ENCODE measurements at regions not wholly inside any gene's neighbourhood (a gene's known extent, or its start where the extent isn't known, plus 50 kb on each side); places are given as distances from the start of the nearest gene placed in this dataset.

- no peak for DNase-seq (ENCODE audit: insufficient read length, low spot score)
Observed at GRCh38 chr2:5868931-5869330, 176.7 kb downstream of the SOX11 start.

DNA sequence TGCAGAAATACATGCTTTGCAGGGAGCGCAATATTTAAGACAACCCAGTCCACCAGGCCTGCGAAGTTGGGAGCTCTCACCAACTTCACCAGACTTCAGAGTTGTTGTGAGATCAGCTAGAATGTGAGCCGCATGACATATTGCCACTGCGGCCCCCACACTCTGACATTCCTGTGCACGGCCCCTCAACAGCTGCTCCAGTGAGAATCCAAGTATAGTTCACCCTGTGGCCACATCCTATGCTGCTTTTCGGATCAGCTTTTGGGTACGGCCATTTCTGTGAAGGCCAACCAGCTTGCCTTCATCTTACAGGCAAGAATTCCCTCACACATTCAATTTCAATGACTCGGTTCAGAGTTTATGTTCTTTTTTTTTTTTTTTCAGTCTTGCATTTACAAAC, 177.8 kb downstream of the SOX11 start:
- TF ChIP-seq POLR2A (IDR thresholded peaks at IDR 0.05; ENCODE audit: low read depth, low read length) = no peak
- DNase-seq (ENCODE audit: insufficient read length, low spot score) (no peak), FAIRE-seq (no peak)

More at GRCh38 chr2:5868931-5869330, 176.7 kb downstream of the SOX11 start:
- FAIRE-seq = no peak
- TF ChIP-seq POLR2A (IDR thresholded peaks at IDR 0.05; ENCODE audit: low read depth, low read length) = no peak

DNA sequence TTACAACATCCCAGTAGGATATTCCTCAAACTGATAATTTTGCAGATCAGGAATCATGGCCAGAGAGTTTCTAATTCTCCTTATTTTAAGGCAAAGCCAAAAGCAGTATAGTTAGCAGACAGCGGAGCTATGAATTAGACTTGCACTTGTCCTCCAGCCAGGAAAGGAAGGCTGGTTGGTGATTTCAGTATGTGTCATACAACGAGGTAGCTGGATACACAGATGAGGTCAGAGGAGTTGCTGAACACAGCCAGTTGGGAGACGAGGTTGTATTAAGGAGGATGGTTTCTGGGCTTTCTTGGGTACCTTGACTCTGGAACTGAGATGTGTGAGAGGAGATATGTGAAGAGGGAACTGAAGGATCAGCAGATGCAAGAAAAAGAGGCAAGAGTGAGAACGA, 185.2 kb downstream of the SOX11 start:
- FAIRE-seq (no peak), DNase-seq (ENCODE audit: insufficient read length, low spot score) (no peak)
- no peak for TF ChIP-seq POLR2A (IDR thresholded peaks at IDR 0.05; ENCODE audit: low read depth, low read length)

GRCh38 chr2:5885451-5886173, 193.4 kb downstream of the SOX11 start:
- DNase-seq (ENCODE audit: insufficient read length, low spot score) = no peak
- no peak for TF ChIP-seq POLR2A (IDR thresholded peaks at IDR 0.05; ENCODE audit: low read depth, low read length)
- no peak for FAIRE-seq

- DNase-seq (ENCODE audit: insufficient read length, low spot score) = no peak
- FAIRE-seq = no peak
- TF ChIP-seq POLR2A (IDR thresholded peaks at IDR 0.05; ENCODE audit: low read depth, low read length) = no peak
Observed at GRCh38 chr2:5886462-5886861, 194.3 kb downstream of the SOX11 start.

GRCh38 chr2:5888126-5888525, 195.9 kb downstream of the SOX11 start:
- DNase-seq (ENCODE audit: insufficient read length, low spot score) (no peak), FAIRE-seq (no peak)
- no peak for TF ChIP-seq POLR2A (IDR thresholded peaks at IDR 0.05; ENCODE audit: low read depth, low read length)

DNA sequence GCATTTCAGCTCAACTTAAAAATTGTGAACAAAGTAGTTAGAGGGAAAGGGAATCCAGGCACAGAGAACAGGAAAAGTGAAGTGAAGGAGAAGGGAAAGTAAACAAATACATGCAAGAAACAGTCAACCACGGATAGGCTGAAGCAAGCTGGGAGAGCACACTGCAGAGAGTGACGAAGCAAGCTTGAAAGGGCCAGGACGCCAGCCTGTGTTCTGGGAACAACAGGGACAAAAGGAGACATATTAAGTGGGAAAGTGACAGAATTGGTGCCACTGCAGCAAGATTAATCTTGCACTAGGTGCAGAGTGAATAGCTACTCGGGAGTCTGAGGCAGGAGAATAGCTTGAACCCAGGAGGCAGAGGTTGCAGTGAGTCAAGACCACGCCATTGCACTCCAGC, 197.3 kb downstream of the SOX11 start:
- no peak for FAIRE-seq
- TF ChIP-seq POLR2A (IDR thresholded peaks at IDR 0.05; ENCODE audit: low read depth, low read length) = no peak
- no peak for DNase-seq (ENCODE audit: insufficient read length, low spot score)

- no peak for TF ChIP-seq POLR2A (IDR thresholded peaks at IDR 0.05; ENCODE audit: low read depth, low read length)
- FAIRE-seq (no peak), DNase-seq (ENCODE audit: insufficient read length, low spot score) (no peak)
Observed at GRCh38 chr2:5894355-5894754, 202.2 kb downstream of the SOX11 start.

GRCh38 chr2:5895284-5895683, 203.1 kb downstream of the SOX11 start:
- DNase-seq (ENCODE audit: insufficient read length, low spot score) (no peak), FAIRE-seq (no peak)
- TF ChIP-seq POLR2A (IDR thresholded peaks at IDR 0.05; ENCODE audit: low read depth, low read length) = no peak

DNA sequence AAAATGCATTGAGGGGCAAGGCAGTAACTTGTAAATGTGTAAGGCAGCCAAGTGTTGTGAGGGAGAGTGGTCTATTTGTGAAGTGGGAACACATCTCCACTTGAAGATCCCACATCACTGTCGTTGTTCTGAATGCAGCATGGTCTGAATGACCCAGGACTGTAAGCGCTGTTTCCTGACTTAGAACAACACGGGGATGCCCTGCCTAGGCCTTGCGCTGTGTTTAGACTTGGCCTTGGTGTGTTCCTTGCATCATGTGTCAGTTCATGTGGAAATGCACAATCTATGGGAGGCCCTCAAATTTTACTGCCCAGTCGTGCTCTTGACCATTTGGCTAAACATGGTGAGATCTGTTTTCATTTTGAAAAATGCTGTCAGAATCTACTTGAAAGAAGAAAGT, 205.1 kb downstream of the SOX11 start:
- no peak for FAIRE-seq
- TF ChIP-seq POLR2A (IDR thresholded peaks at IDR 0.05; ENCODE audit: low read depth, low read length) = no peak
- no peak for DNase-seq (ENCODE audit: insufficient read length, low spot score)

DNA sequence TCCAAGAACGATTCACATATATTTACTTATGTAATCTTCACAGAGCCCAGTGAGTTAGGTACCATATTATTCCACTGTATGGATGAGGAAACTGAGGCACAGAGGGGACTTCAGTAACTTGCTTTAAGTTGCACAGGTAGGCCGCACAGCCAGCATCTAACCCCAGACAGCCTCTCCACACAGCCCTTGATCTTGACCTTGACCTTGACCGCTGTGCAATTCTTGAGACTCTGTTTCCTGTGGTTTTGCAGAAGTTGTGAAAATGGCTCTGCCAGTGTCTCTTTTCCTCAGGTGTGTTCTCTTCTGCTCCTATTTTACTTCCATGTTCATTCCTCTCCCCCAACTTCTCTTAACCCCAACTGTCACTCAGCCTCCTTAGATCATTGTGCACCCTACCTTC, 206.5 kb downstream of the SOX11 start:
- no peak for TF ChIP-seq POLR2A (IDR thresholded peaks at IDR 0.05; ENCODE audit: low read depth, low read length)
- FAIRE-seq (no peak), DNase-seq (ENCODE audit: insufficient read length, low spot score) (no peak)

GRCh38 chr2:5905661-5906060, 213.5 kb downstream of the SOX11 start:
- FAIRE-seq (no peak), DNase-seq (ENCODE audit: insufficient read length, low spot score) (no peak)
- TF ChIP-seq POLR2A (IDR thresholded peaks at IDR 0.05; ENCODE audit: low read depth, low read length) = no peak

DNA sequence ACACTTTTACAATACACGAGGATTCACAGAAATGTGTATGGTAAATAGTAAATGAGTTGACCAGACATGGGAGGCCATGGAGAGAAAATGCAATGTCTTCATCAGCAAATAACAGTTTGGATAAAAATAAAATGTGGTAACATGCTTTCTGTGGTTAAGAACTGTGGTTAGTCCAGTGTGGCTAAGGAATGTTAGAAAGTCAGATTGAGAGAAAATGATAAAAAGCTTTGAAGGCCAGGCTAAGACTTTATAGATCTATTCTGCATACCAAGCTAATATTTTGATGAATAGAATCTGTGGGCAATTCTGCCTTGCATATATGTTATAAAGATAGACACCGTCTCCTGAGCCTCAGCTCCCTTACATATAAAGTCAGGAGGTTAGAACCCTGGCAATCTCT, 215.9 kb downstream of the SOX11 start:
- FAIRE-seq (no peak), DNase-seq (ENCODE audit: insufficient read length, low spot score) (no peak)
- TF ChIP-seq POLR2A (IDR thresholded peaks at IDR 0.05; ENCODE audit: low read depth, low read length) = no peak

DNA sequence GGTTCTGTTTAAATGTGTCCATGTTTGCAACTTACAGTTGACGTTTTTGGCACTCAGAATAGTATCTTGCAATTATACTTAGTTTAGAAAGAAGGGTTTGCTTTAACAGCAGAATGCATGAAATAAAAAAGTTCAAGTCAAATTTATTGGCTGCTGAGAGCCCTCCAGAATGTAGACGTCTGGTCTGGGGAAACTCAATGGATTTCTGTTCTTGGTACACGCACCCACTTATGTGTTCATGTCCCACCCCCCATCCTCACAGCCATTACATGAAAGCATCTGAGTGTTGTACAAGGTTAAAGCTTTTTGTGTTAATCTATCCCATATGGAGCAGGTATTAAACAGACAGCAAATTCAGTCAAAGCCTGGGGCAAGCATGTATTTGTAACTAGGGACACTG, 219.5 kb downstream of the SOX11 start:
- DNase-seq (ENCODE audit: insufficient read length, low spot score) = no peak
- TF ChIP-seq POLR2A (IDR thresholded peaks at IDR 0.05; ENCODE audit: low read depth, low read length) = no peak
- no peak for FAIRE-seq

- DNase-seq (ENCODE audit: insufficient read length, low spot score) = no peak
- no peak for TF ChIP-seq POLR2A (IDR thresholded peaks at IDR 0.05; ENCODE audit: low read depth, low read length)
- no peak for FAIRE-seq
Observed at GRCh38 chr2:5913711-5914395, 221.7 kb downstream of the SOX11 start.

Measured in H54 (cell line).